Liver (tissue), 8 donors: ENCODE measurements at regions not wholly inside any gene's neighbourhood (a gene's known extent, or its start where the extent isn't known, plus 50 kb on each side); places are given as distances from the start of the nearest gene placed in this dataset.

Experiments used
- DNase-seq: peaks from one replicate; pipeline ENCODE4 v3.0.0-alpha.2; 2017; ENCODE audit warnings: low spot score
- H3K27ac ChIP-seq, 2 donors: one replicate each; pipeline ENCODE4 v1.7.0; 2013; ENCODE audit warnings: inconsistent platforms in 2 of 2, low read length in 2 of 2, control low read depth in 1 of 2, low read depth in 1 of 2, mild to moderate bottlenecking in 1 of 2
- H3K27me3 ChIP-seq, 4 donors: one replicate each; pipeline versions ENCODE4 v1.6.1 to v1.7.0; 2013; ENCODE audit warnings: low read length in 3 of 4, inconsistent platforms in 1 of 4, mild to moderate bottlenecking in 1 of 4, moderate library complexity in 1 of 4; ENCODE audit not compliant: control insufficient read depth in 4 of 4, insufficient read depth in 4 of 4
- H3K36me3 ChIP-seq, 4 donors: one replicate each; pipeline versions ENCODE4 v1.6.1 to v1.7.0; 2013; ENCODE audit warnings: low read length in 3 of 4, mild to moderate bottlenecking in 3 of 4, low read depth in 1 of 4, moderate library complexity in 1 of 4; ENCODE audit not compliant: control insufficient read depth in 4 of 4, insufficient read depth in 3 of 4
- H3K4me1 ChIP-seq, 4 donors: one replicate each; pipeline versions ENCODE4 v1.6.1 to v1.7.0; 2013; ENCODE audit warnings: low read length in 3 of 4, mild to moderate bottlenecking in 3 of 4, moderate library complexity in 1 of 4; ENCODE audit not compliant: control insufficient read depth in 4 of 4, insufficient read depth in 4 of 4
- H3K4me3 ChIP-seq, 3 donors: one replicate each; pipeline versions ENCODE4 v1.6.1 to v1.7.0; 2013; ENCODE audit warnings: low read length in 3 of 3, control low read depth in 1 of 3, low read depth in 1 of 3, mild to moderate bottlenecking in 1 of 3
- H3K9ac ChIP-seq, 2 donors: one replicate each; pipeline ENCODE4 v1.7.0; 2013; ENCODE audit warnings: low read length in 2 of 2, mild to moderate bottlenecking in 2 of 2, moderate library complexity in 2 of 2, control low read depth in 1 of 2, low read depth in 1 of 2
- H3K9me3 ChIP-seq, 4 donors: one replicate each; pipeline versions ENCODE4 v1.6.1 to v1.7.0; 2013; ENCODE audit warnings: low read length in 3 of 4; ENCODE audit not compliant: control insufficient read depth in 4 of 4
- CTCF ChIP-seq: fragments of 150-350 bp; IDR thresholded peaks from 2 replicates; pipeline ENCODE4 v1.5.1; 2017; ENCODE audit warnings: improper control_type of control experiment, low read depth, low read length; ENCODE audit not compliant: missing input control
- EGR1 ChIP-seq, 2 donors: IDR thresholded peaks; 2 replicates each; pipeline ENCODE4 v1.6.1; 2016 to 2018; ENCODE audit warnings: antibody characterized with exemption in 2 of 2, low read depth in 2 of 2
- FOXA1 ChIP-seq: IDR thresholded peaks from 2 replicates; pipeline ENCODE4 v1.6.1; 2016; ENCODE audit warnings: antibody characterized with exemption
- FOXA2 ChIP-seq: IDR thresholded peaks from 2 replicates; pipeline ENCODE4 v1.6.1; 2016; ENCODE audit warnings: antibody characterized with exemption
- GABPA ChIP-seq, 2 donors: IDR thresholded peaks in 1 of 2; conservative IDR thresholded peaks in 1 of 2; 2 replicates each; pipeline ENCODE4 v1.6.1; 2016; ENCODE audit warnings: antibody characterized with exemption in 2 of 2, mild to moderate bottlenecking in 1 of 2, moderate library complexity in 1 of 2
- HNF4A ChIP-seq, 2 donors: conservative IDR thresholded peaks; 2 replicates each; pipeline ENCODE4 v1.6.1; 2016; ENCODE audit warnings: antibody characterized with exemption in 2 of 2, mild to moderate bottlenecking in 2 of 2
- HNF4G ChIP-seq: IDR thresholded peaks from 2 replicates; pipeline ENCODE4 v1.6.1; 2016; ENCODE audit warnings: antibody characterized with exemption
- JUND ChIP-seq, 2 donors: IDR thresholded peaks; 2 replicates each; pipeline ENCODE4 v1.6.1; 2016; ENCODE audit warnings: antibody characterized with exemption in 2 of 2
- NR2F2 ChIP-seq: IDR thresholded peaks from 2 replicates; pipeline ENCODE4 v1.6.1; 2016; ENCODE audit warnings: antibody characterized with exemption
- REST ChIP-seq: IDR thresholded peaks from 2 replicates; pipeline ENCODE4 v1.6.1; 2016; ENCODE audit warnings: antibody characterized with exemption, mild to moderate bottlenecking
- RXRA ChIP-seq, 2 donors: IDR thresholded peaks; 2 replicates each; pipeline ENCODE4 v1.6.1; 2017 to 2018; ENCODE audit warnings: antibody characterized with exemption in 2 of 2, mild to moderate bottlenecking in 1 of 2
- SP1 ChIP-seq: IDR thresholded peaks from 2 replicates; pipeline ENCODE4 v1.6.1; 2018; ENCODE audit warnings: antibody characterized with exemption, mild to moderate bottlenecking
- TAF1 ChIP-seq: conservative IDR thresholded peaks from 2 replicates; pipeline ENCODE4 v1.6.1; 2016; ENCODE audit warnings: antibody characterized with exemption, mild to moderate bottlenecking
- YY1 ChIP-seq: IDR thresholded peaks from 2 replicates; pipeline ENCODE4 v1.6.1; 2016; ENCODE audit warnings: antibody characterized with exemption, mild to moderate bottlenecking
- ZBTB33 ChIP-seq: IDR thresholded peaks from 2 replicates; pipeline ENCODE4 v1.6.1; 2016; ENCODE audit warnings: antibody characterized with exemption
- WGBS: extraction: QIAGEN DNeasy Blood & Tissue Kit; methylation state at CpG from one replicate; pipeline ENCODE4 v1.1.7; 2013; 5-methylcytosine and 5-hydroxymethylcytosine counted together
- TF ChIP-seq, protein P1 (sequence below): IDR thresholded peaks from 2 replicates; pipeline ENCODE4 v1.6.1; 2016; ENCODE audit warnings: antibody characterized with exemption
- TF ChIP-seq, protein P2 (sequence below): IDR thresholded peaks from 2 replicates; pipeline ENCODE4 v1.6.1; 2016; ENCODE audit warnings: antibody characterized with exemption
- donor health status: healthy.
- donor health status: healthy.
- donor health status: healthy.
- donor health status: healthy.
- donor health status: healthy.

- DNase-seq = no peak
- Histone ChIP-seq H3K9me3 (peaks cover 0 to 2% (median 0%) of the 10 kb centered on the region in 4 donors), H3K4me1 (no peaks in the 10 kb centered on the region), H3K36me3 (no peaks in the 10 kb centered on the region), H3K9ac (no peak overlapping the region), H3K27me3 (no peaks in the 10 kb centered on the region), H3K27ac (no peak overlapping the region), H3K4me3 (no peak overlapping the region)
- TF ChIP-seq EGR1 (IDR thresholded peaks at IDR 0.05; ENCODE audit: low read depth in 2 of 2) (no peak), TAF1 (no peak), JUND (IDR thresholded peaks at IDR 0.05) (no peak), REST (no peak), FOXA2 (no peak), YY1 (no peak), HNF4A (conservative IDR thresholded peaks at IDR 0.05) (no peak), GABPA (IDR thresholded peaks at IDR 0.05 in 1 of 2, conservative IDR thresholded peaks at IDR 0.05 in 1 of 2) (no peak), CTCF (no peak), ZBTB33 (no peak), RXRA (IDR thresholded peaks at IDR 0.05) (no peak), HNF4G (no peak), SP1 (no peak)
- TF ChIP-seq, protein P1, sequence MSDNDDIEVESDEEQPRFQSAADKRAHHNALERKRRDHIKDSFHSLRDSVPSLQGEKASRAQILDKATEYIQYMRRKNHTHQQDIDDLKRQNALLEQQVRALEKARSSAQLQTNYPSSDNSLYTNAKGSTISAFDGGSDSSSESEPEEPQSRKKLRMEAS = no peak
- TF ChIP-seq, protein P2, sequence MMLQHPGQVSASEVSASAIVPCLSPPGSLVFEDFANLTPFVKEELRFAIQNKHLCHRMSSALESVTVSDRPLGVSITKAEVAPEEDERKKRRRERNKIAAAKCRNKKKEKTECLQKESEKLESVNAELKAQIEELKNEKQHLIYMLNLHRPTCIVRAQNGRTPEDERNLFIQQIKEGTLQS = no peak
- WGBS = 63% methylated on average over 2 of the region's 2 CpGs
These were observed 73.5 kb downstream of the FAM47B start for GRCh38 chrX:35016051-35016450.

- WGBS = 31% methylated on average over 2 of the region's 2 CpGs
- H3K36me3 ChIP-seq = no peaks in the 10 kb centered on the region
- no peak for DNase-seq
- TF ChIP-seq HNF4A (conservative IDR thresholded peaks at IDR 0.05) (no peak), FOXA2 (no peak), CTCF (no peak), JUND (IDR thresholded peaks at IDR 0.05) (no peak), SP1 (no peak), TAF1 (no peak), FOXA1 (no peak), EGR1 (IDR thresholded peaks at IDR 0.05; ENCODE audit: low read depth in 2 of 2) (no peak), NR2F2 (no peak), ZBTB33 (no peak)
- TF ChIP-seq, protein P1 = no peak
These were observed 74.7 kb downstream of the FAM47B start for GRCh38 chrX:35017284-35017683.

More at GRCh38 chrX:35017284-35017683, 74.7 kb downstream of the FAM47B start:
- H3K4me3 ChIP-seq = no peak overlapping the region
- peaks cover 0 to 2% (median 0%) of the 10 kb centered on the region in 4 donors for H3K27me3 ChIP-seq
- H3K9ac ChIP-seq = no peak overlapping the region
- H3K27ac ChIP-seq = no peak overlapping the region
- H3K4me1 ChIP-seq = no peaks in the 10 kb centered on the region
- peaks cover 0 to 2% (median 0%) of the 10 kb centered on the region in 4 donors for H3K9me3 ChIP-seq
